Bronchial epithelial cell (primary cell): ENCODE measurements at regions not wholly inside any gene's neighbourhood (a gene's known extent, or its start where the extent isn't known, plus 50 kb on each side); places are given as distances from the start of the nearest gene placed in this dataset.
"Not testable (repeated sequence)": the region's sequence is repeated elsewhere in the genome, so short reads cannot be mapped to it uniquely, and the experiment has no call there.

Source experiments
- DNase-seq: peaks from one replicate; pipeline ENCODE4 v3.0.0-alpha.2; 2010; ENCODE audit warnings: low read depth
- FAIRE-seq: peaks from 2 replicates; lab custom pipeline; 2011; peaks lifted over from hg19 to GRCh38; lab: Jason Lieb, UNC
- H3K27me3 ChIP-seq: 2 replicates; pipeline ENCODE4 v1.5.1; 2011; ENCODE audit warnings: low read length; ENCODE audit not compliant: control insufficient read depth, insufficient read depth
- H3K36me3 ChIP-seq: 2 replicates; pipeline ENCODE4 v1.5.1; 2011; ENCODE audit warnings: low read length; ENCODE audit not compliant: control insufficient read depth, insufficient read depth
- H3K4me3 ChIP-seq: 2 replicates; pipeline ENCODE4 v1.5.1; 2011; ENCODE audit warnings: mild to moderate bottlenecking, low read depth, low read length, control low read depth
- TF ChIP-seq, protein P1 (sequence below): IDR thresholded peaks from 2 replicates; pipeline ENCODE4 v1.5.1; 2011; ENCODE audit warnings: mild to moderate bottlenecking, moderate library complexity, low read length, control low read depth, inconsistent platforms; ENCODE audit not compliant: insufficient read depth, severe bottlenecking

DNA sequence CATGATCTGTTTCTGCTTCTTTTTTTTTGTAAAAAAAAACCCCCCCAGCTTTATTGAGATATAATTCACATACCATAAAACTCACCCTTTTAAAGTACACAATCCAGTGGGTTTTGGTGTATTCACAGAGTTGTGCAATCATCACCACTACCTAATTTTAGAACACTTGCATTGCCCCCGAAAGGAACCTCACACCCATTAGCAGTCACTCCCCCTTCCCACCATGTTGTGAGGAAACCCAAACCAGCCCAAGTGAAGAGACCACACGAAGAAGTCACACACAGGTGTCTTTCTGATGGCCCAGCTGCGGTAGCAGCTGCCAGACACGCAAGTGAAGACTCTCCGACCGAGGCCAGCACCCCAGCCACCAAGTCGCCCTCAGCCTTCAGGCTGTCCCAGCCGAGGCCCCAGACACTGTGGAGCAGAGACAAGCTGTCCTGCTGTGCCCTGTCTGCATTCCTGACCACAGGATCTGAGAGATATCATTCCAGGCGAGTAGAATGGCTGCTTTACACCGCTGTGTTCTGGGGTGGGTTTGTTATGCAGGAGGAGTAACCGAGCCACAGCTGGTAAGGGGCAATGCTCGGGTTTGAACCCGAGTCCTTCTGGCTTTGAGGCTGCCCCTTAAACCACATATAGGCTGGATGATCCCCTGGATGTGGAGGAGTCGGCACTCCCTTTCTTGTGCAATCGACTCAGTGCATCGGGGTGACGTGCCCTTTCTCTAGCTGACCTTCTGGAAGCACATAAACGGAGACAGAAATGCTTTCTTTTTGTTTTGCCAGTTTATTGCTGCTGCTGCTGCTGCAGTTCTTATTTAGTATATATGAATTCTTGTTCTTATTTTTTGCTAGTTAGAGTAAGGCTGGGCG lies 59.1 kb upstream of the PTPN1 start:
- no peak overlapping the region for H3K4me3 ChIP-seq
- DNase-seq, result no peak
- no peaks in the 10 kb centered on the region for H3K27me3 ChIP-seq
- TF ChIP-seq, protein P1, sequence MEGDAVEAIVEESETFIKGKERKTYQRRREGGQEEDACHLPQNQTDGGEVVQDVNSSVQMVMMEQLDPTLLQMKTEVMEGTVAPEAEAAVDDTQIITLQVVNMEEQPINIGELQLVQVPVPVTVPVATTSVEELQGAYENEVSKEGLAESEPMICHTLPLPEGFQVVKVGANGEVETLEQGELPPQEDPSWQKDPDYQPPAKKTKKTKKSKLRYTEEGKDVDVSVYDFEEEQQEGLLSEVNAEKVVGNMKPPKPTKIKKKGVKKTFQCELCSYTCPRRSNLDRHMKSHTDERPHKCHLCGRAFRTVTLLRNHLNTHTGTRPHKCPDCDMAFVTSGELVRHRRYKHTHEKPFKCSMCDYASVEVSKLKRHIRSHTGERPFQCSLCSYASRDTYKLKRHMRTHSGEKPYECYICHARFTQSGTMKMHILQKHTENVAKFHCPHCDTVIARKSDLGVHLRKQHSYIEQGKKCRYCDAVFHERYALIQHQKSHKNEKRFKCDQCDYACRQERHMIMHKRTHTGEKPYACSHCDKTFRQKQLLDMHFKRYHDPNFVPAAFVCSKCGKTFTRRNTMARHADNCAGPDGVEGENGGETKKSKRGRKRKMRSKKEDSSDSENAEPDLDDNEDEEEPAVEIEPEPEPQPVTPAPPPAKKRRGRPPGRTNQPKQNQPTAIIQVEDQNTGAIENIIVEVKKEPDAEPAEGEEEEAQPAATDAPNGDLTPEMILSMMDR, result no peak
- H3K36me3 ChIP-seq, result no peaks in the 10 kb centered on the region
- FAIRE-seq, result no peak

- FAIRE-seq, H3K36me3 ChIP-seq, DNase-seq: not testable (repeated sequence)
Measured at GRCh38 chr20:50451792-50452425, 58.3 kb upstream of the PTPN1 start.

DNA sequence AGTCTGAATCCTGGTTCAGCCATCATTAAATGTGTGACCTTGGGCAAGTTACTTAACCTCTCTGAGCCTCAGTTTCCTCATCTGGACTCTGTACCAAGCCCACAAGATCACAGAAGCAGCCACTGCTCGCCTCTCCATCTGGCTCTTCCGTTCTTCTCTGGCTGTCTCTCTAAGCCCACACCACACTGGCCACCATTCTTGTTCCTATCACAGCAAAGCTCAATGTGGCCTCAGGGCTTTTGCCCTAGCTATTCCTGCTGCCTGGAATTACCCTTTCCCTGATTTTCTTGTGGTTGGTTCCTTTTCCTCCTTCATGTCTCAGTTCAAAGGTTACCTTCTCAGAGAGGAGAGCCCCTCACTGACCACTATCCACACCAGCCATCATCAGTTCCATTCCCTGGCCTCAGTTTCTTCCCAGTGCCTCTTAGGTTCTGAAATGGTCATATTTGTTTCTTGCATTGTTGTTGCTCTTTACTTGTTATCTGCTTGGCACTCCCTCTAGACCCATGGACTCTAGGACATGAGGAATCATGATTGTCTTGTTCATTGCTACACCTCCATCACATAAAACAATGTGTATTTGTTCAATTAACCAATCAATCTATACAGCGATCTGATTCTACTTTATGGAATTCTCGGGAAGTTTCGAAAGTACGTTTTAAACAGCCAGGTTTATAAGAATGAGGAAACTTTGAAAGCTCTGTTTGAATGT lies 56.5 kb upstream of the PTPN1 start:
- Histone ChIP-seq H3K27me3 (no peaks in the 10 kb centered on the region), H3K36me3 (no peaks in the 10 kb centered on the region), H3K4me3 (no peak overlapping the region)
- TF ChIP-seq, protein P1, result no peak
- no peak for FAIRE-seq
- no peak for DNase-seq

More at GRCh38 chr20:50451792-50452425, 58.3 kb upstream of the PTPN1 start:
- H3K4me3 ChIP-seq, H3K27me3 ChIP-seq: not testable (repeated sequence)

DNA sequence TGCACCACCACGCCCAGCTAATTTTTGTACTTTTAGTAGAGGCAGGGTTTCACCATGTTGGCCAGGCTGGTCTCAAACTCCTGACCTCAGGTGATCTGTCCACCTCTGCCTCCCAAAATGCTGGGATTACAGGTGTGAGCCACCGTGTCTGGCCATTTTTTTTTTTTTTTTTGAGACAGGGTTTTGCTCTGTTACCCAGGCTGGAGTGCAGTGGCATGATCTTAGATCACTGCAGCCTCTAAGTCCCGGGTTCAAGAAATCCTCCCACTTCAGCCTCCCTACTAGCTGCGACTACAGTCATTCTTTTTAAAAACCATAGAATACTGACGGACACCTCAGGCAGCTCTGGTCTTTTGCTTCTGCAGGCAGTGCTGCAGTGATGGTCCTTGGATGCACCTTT lies 54.9 kb upstream of the PTPN1 start:
- not testable (repeated sequence) for FAIRE-seq, H3K4me3 ChIP-seq, H3K36me3 ChIP-seq, DNase-seq, H3K27me3 ChIP-seq

DNA sequence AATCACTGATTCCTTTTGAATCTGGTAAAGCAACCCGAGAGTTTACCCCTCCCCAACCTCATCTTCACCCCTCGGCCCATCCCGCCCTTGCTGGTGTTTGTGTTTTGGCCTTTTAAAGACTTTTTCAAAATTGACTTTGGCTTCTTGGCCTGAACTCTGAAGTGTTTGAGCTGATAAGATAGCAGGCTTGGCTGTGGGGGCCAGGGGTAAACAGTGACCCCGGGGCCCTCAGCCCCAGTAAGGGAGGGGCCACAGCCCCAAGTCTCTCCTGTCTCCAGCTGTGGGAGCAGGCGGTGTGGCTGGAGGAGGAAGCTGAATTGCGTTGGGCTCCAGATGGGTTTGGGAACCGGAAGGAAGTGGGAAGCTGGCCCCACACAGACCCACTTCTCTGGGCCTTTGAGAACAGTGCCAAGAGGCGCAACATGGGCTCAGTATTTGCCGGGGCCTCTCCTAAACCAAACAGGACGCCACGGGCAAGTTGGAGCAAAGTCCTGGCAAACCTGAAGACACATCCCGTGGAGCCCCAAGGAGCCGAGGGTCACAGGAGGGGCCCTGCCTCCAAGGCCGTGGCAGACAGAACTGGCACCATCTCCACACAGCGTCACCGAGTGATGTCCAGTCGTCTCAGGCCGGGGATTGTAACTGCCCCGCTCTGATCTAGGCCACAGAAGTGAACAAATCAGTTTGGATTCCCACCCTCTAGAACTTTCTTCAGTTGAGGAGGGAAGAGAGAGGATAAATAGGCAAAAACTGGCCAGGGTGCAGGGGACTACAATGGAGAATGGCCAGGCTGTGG lies 54.3 kb upstream of the PTPN1 start:
- FAIRE-seq, result no peak
- TF ChIP-seq, protein P1, result no peak

GRCh38 chr20:50456452-50457324 lies 53.5 kb upstream of the PTPN1 start:
- no peaks in the 10 kb centered on the region for H3K36me3 ChIP-seq
- no peaks in the 10 kb centered on the region for H3K27me3 ChIP-seq
- FAIRE-seq (no peak), DNase-seq (no peak)
- TF ChIP-seq, protein P1, result peak; percentile 46
- no peak overlapping the region for H3K4me3 ChIP-seq

More for the DNA sequence above, 54.3 kb upstream of the PTPN1 start:
- no peak for DNase-seq
- Histone ChIP-seq H3K36me3 (no peaks in the 10 kb centered on the region), H3K27me3 (no peaks in the 10 kb centered on the region), H3K4me3 (no peak overlapping the region)
